Coronary artery (tissue), 2 donors: ENCODE measurements at regions not wholly inside any gene's neighbourhood (a gene's known extent, or its start where the extent isn't known, plus 50 kb on each side); places are given as distances from the start of the nearest gene placed in this dataset.
A peak's percentile ranks its signal among the peaks of the same experiment; 100 is the strongest.

Experiments used
- DNase-seq: peaks from one replicate; pipeline ENCODE4 v3.0.0-alpha.2; 2017; ENCODE audit warnings: low spot score
- H3K27ac ChIP-seq, 2 donors: fragments of 200-600 bp; sonication (generic); one replicate each; pipeline ENCODE4 v1.5.1; 2016 to 2019
- H3K4me3 ChIP-seq: fragments of 200-600 bp; sonication (generic); 2 replicates; pipeline ENCODE4 v1.5.1; 2016; ENCODE audit warnings: mild to moderate bottlenecking, moderate library complexity
- TF ChIP-seq, protein P1 (sequence below): fragments of 200-600 bp; sonication (generic); IDR thresholded peaks from one replicate; pipeline ENCODE4 v1.5.1; 2019; ENCODE audit warnings: antibody characterized with exemption

DNA sequence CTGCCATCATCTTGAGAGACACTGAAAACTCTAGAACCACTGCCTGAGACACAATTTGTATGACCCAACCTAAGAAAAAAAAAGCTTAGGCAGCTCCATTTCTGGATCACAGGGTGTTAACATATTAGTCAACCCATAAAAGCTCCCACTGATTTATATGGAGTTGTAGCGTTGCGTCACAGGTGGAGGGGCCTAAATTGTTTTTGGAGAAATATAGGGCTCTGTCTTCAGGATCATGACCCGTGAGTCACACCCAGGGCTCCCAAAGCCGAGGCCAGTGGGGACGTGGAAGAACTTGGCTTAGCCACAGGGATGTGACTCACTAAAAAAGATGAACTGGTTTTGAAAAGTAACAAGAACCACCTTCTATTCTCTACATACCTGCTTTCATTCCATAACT is 116.5 kb upstream of the BMP2 start:
- TF ChIP-seq, protein P1, sequence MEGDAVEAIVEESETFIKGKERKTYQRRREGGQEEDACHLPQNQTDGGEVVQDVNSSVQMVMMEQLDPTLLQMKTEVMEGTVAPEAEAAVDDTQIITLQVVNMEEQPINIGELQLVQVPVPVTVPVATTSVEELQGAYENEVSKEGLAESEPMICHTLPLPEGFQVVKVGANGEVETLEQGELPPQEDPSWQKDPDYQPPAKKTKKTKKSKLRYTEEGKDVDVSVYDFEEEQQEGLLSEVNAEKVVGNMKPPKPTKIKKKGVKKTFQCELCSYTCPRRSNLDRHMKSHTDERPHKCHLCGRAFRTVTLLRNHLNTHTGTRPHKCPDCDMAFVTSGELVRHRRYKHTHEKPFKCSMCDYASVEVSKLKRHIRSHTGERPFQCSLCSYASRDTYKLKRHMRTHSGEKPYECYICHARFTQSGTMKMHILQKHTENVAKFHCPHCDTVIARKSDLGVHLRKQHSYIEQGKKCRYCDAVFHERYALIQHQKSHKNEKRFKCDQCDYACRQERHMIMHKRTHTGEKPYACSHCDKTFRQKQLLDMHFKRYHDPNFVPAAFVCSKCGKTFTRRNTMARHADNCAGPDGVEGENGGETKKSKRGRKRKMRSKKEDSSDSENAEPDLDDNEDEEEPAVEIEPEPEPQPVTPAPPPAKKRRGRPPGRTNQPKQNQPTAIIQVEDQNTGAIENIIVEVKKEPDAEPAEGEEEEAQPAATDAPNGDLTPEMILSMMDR = no peak
- no peak for DNase-seq
- H3K4me3 ChIP-seq = no peak overlapping the region
- H3K27ac ChIP-seq = no peak overlapping the region

DNA sequence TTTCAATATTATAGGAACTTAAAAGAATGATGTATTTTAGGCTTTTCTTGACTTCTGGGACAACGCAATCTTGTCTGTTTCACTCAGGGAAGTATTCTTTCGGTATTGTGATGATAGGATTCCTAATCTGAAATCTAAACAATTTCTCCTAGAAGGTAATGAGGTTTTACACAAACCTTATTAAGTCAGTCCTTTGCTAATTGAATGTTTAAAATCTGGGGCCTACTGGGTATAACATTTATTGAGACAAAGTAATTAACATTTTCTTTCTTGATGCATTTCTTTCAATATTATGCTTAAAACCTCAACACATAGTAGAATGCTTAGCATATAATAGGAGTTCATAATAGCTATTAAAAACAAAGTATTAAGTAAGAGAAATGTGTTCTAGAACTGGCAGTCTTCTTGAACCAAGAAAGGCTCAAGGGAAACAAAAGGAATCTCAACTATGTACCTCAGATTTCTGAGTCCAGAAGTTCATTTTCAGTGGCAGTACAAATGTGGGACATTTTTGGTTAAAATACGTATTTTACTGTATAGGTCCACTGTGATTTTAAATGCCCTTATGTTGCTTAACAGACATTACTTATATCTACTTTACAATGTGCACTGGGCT is 121.4 kb upstream of the BMP2 start:
- Histone ChIP-seq H3K4me3 (no peak overlapping the region), H3K27ac (no peak overlapping the region)
- no peak for DNase-seq
- TF ChIP-seq, protein P1 = no peak

DNA sequence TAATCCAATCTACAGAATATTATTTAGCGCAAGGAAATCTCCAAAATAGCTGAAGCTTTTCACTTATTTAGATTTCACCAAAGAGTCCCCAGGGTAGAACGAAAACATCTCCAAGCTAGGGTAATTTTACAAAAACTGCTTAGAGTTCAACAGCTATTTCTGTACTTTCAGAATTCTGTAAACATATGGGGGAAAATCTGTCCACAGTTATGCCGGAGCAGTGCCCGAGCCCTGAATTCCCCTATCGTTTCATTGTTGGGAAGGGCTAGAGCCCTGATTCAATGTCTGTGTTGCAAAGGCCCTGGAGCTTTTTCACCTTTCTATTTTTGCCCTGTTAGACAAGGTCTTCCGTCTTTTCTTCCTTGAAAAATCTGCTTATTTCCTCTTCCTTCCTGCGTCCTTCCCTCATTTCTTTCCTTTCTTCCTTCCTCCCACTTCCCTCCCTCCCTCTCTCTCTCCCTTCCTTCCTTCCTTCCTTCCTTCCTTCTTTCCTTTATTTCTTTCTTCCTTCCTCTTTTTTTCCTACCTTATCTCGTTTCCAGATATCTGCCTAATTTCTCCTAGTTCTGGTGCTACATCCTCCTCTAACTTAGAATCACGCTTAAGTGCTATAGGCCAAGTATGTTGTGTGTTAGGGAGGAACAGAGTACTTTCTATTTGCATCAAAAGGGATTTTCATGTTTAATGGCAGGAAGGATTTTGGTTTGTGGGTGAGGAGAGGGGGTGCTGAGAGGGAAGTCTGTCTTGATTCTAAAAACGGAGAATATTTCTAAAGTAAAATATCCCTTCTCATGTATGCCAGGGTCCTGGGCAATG is 122.5 kb upstream of the BMP2 start:
- Histone ChIP-seq H3K27ac (no peak overlapping the region), H3K4me3 (no peak overlapping the region)
- DNase-seq = no peak
- TF ChIP-seq, protein P1 = no peak

DNA sequence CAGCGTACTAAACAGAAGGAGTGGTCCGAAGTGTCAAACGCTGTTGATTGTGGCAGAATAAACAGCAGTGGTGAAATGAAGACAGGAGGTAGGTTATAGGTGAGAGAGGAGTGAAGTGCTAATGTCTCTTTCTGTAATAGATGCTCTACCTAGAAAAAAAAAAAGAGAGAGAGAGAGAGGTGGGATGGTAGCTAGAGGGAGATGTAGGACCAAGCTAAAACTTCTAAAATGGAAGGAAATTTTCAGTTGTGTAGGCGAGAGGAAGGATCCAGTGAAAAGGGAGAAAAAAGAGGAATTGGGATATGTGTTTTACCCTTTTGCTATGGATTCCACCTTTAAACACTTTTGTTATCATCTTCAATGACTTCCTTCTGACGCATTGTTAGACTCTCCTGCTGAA is 126.5 kb upstream of the BMP2 start:
- no peak overlapping the region for H3K27ac ChIP-seq
- no peak overlapping the region for H3K4me3 ChIP-seq
- TF ChIP-seq, protein P1 = no peak
- DNase-seq = no peak

DNA sequence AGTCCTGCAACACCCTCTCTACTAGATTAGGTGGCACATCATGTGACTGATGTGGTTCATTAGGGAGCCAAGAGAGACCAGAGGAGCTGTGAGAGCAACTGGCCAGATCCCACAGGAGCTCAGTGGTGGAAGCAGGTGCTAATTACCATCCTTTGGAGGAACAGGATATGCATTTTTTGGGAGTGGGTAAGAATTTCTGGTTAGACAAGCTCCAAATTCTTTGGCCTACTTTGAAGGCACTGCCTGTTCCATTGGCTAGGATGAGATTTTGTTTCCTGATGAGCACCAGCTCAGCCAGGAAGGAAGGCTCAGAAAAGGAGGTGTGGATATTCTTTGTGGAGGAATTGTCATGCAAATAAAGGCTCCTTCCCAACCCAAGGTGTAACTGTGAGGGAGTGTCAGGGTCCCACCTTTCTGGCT is 130.3 kb upstream of the BMP2 start:
- H3K27ac ChIP-seq = no peak overlapping the region
- no peak overlapping the region for H3K4me3 ChIP-seq
- TF ChIP-seq, protein P1 = no peak
- DNase-seq = no peak

DNA sequence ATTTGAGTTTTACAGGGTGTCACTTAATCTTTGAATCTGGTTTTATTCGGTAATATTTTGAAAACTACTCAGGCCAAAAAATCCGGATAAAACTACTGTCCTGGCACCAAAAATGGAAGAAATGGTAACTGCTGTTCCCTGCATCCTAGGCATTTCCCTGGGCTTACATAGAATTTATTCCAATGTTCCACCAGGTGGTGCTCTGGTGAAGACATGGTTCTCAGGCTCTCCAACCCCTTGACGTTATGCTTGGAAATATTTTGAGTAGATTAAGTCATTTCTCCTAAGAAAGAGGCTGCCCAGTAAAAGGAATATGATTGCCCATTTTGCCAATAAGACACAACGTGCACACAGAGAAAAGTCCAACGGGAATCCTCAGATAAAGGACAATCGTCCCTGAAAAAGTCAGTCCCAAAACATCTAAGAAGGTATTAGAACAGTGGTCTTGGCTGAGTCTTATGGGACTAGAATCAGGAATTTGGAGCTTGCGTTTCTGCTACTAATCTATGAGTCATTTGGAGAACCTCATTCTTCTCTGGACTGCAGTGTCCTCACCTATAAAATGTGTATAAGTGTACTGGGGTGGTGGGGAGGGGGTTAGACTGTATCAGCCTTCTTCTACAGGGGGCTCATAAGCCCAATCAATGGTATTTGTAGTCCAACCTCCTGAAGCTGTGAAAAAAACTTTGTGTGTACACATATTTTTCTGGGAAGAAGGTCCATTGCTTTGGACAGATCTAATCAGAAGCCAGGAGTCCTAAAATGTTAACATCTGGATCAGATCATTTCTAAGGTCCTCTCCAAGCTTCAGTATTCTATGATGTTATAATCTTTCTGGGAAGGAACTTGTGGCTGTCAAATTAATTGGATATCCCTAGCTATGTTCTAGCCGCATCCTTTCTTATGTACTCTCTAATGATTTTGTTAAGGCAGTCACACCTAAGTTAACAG is 131.0 kb upstream of the BMP2 start:
- no peak overlapping the region for H3K4me3 ChIP-seq
- no peak overlapping the region for H3K27ac ChIP-seq
- no peak for DNase-seq
- TF ChIP-seq, protein P1 = peak; percentile 57
